Neuronal stem cell (in vitro differentiated cells): ENCODE measurements at regions not wholly inside any gene's neighbourhood (a gene's known extent, or its start where the extent isn't known, plus 50 kb on each side); places are given as distances from the start of the nearest gene placed in this dataset.

Experiments used
- DNase-seq: peaks from one replicate; pipeline ENCODE4 v3.0.0-alpha.2; 2013; ENCODE audit warnings: low spot score
- H2AFZ ChIP-seq: one replicate; pipeline ENCODE4 v1.6.1; 2013; ENCODE audit warnings: mild to moderate bottlenecking, low read length, inconsistent platforms
- H2AK5ac ChIP-seq: 2 replicates; pipeline ENCODE4 v1.6.1; 2013; ENCODE audit warnings: low read depth, mild to moderate bottlenecking, inconsistent platforms, low read length, moderate library complexity, mixed read lengths
- H2BK120ac ChIP-seq: 2 replicates; pipeline ENCODE4 v1.6.1; 2013; ENCODE audit warnings: low read depth, mild to moderate bottlenecking, inconsistent platforms, low read length, moderate library complexity, mixed read lengths
- H2BK12ac ChIP-seq: one replicate; pipeline ENCODE4 v1.6.1; 2013; ENCODE audit warnings: low read length, inconsistent platforms
- H2BK15ac ChIP-seq: 2 replicates; pipeline ENCODE4 v1.6.1; 2013; ENCODE audit warnings: mild to moderate bottlenecking, low read length, inconsistent platforms, mixed read lengths
- H2BK5ac ChIP-seq: one replicate; pipeline ENCODE4 v1.6.1; 2013; ENCODE audit warnings: inconsistent platforms, mild to moderate bottlenecking, low read length, moderate library complexity
- H3K14ac ChIP-seq: one replicate; pipeline ENCODE4 v1.6.1; 2013; ENCODE audit warnings: low read length, inconsistent platforms
- H3K18ac ChIP-seq: 2 replicates; pipeline ENCODE4 v1.6.1; 2013; ENCODE audit warnings: low read length, inconsistent platforms
- H3K23ac ChIP-seq: 2 replicates; pipeline ENCODE4 v1.6.1; 2013; ENCODE audit warnings: low read depth, mild to moderate bottlenecking, mixed read lengths, low read length, inconsistent platforms; ENCODE audit not compliant: poor library complexity
- H3K27ac ChIP-seq: replicated peaks from 3 replicates; pipeline ENCODE4 v1.5.1; 2013; ENCODE audit warnings: low read length, inconsistent platforms
- H3K27me3 ChIP-seq, 3 experiments: 2 replicates each; pipeline ENCODE4 v1.6.1; 2013; ENCODE audit warnings: low read length in 3 of 3, mild to moderate bottlenecking in 2 of 3, inconsistent platforms in 1 of 3, low read depth in 1 of 3, mixed read lengths in 1 of 3, moderate library complexity in 1 of 3; ENCODE audit not compliant: control insufficient read depth in 3 of 3, insufficient read depth in 3 of 3
- H3K36me3 ChIP-seq, 2 donors: replicated peaks in 1 of 2; 2 replicates each; pipeline ENCODE4 v1.6.1; 2013; ENCODE audit warnings: low read length in 2 of 2; ENCODE audit not compliant: control insufficient read depth in 2 of 2, insufficient read depth in 2 of 2
- H3K4ac ChIP-seq: 2 replicates; pipeline ENCODE4 v1.6.1; 2013; ENCODE audit warnings: inconsistent platforms, mild to moderate bottlenecking, low read length, moderate library complexity
- H3K4me1 ChIP-seq, 2 donors: 1 replicate in 1 of 2; 2 replicates in 1 of 2; pipeline ENCODE4 v1.6.1; 2013; ENCODE audit warnings: low read length in 2 of 2, low read depth in 1 of 2; ENCODE audit not compliant: control insufficient read depth in 2 of 2, insufficient read depth in 1 of 2
- H3K4me2 ChIP-seq: one replicate; pipeline ENCODE4 v1.6.1; 2013; ENCODE audit warnings: mild to moderate bottlenecking, low read length, inconsistent platforms; ENCODE audit not compliant: insufficient read depth, poor library complexity, severe bottlenecking
- H3K4me3 ChIP-seq, 2 donors: 2 replicates each; pipeline ENCODE4 v1.5.1; 2013; ENCODE audit warnings: low read length in 2 of 2, mild to moderate bottlenecking in 2 of 2, inconsistent platforms in 1 of 2, moderate library complexity in 1 of 2
- H3K79me1 ChIP-seq: one replicate; pipeline ENCODE4 v1.6.1; 2013; ENCODE audit warnings: low read depth, mild to moderate bottlenecking, inconsistent platforms, low read length, moderate library complexity
- H3K9ac ChIP-seq: one replicate; pipeline ENCODE4 v1.6.1; 2013; ENCODE audit warnings: mild to moderate bottlenecking, low read depth, low read length, inconsistent platforms; ENCODE audit not compliant: poor library complexity
- H3K9me3 ChIP-seq, 2 donors: replicated peaks in 1 of 2; 2 replicates each; pipeline versions ENCODE3 to v1.6.1; 2013; ENCODE audit warnings: low read length in 2 of 2, mild to moderate bottlenecking in 2 of 2, inconsistent platforms in 1 of 2, low read depth in 1 of 2, mixed read lengths in 1 of 2, moderate library complexity in 1 of 2; ENCODE audit not compliant: control insufficient read depth in 2 of 2, insufficient read depth in 1 of 2
- H4K8ac ChIP-seq: one replicate; pipeline ENCODE4 v1.6.1; 2013; ENCODE audit warnings: low read depth, mild to moderate bottlenecking, inconsistent platforms, low read length, moderate library complexity
- H4K91ac ChIP-seq: one replicate; pipeline ENCODE4 v1.6.1; 2013; ENCODE audit warnings: low read length, low read depth, mild to moderate bottlenecking, inconsistent platforms; ENCODE audit not compliant: poor library complexity
- WGBS, 2 donors: extraction: QIAGEN DNeasy Blood & Tissue Kit; methylation state at CpG; one replicate each; pipeline ENCODE4 v1.1.7; 2013; ENCODE audit warnings: missing lambda C conversion rate in 2 of 2, mixed read lengths in 1 of 2; ENCODE audit not compliant: insufficient read length in 2 of 2, insufficient replicate concordance in 1 of 2; ENCODE audit errors: extremely low coverage in 2 of 2; 5-methylcytosine and 5-hydroxymethylcytosine counted together

- no peak overlapping the region for H3K4me2 ChIP-seq
- no peak overlapping the region for H3K18ac ChIP-seq
- H2AK5ac ChIP-seq, result no peak overlapping the region
- WGBS, 2 donors, result no CpG with 5 or more reads among the region's 3 CpGs
- peaks cover 0 to 2% of the 10 kb centered on the region in 2 donors for H3K9me3 ChIP-seq
- no peak overlapping the region for H2BK15ac ChIP-seq
- no peaks in the 10 kb centered on the region for H3K79me1 ChIP-seq
- H3K4ac ChIP-seq, result no peak overlapping the region
- no peak overlapping the region for H2AFZ ChIP-seq
- H4K8ac ChIP-seq, result no peak overlapping the region
- H3K9ac ChIP-seq, result no peak overlapping the region
- no peak overlapping the region for H3K27ac ChIP-seq
- H2BK120ac ChIP-seq, result no peak overlapping the region
- no peak overlapping the region for H4K91ac ChIP-seq
- H3K23ac ChIP-seq, result no peak overlapping the region
- H2BK12ac ChIP-seq, result no peak overlapping the region
- no peaks in the 10 kb centered on the region for H3K4me1 ChIP-seq
- no peak overlapping the region for H3K4me3 ChIP-seq
- no peak for DNase-seq
- H3K36me3 ChIP-seq, result no peaks in the 10 kb centered on the region
- H2BK5ac ChIP-seq, result no peak overlapping the region
- H3K27me3 ChIP-seq, result peaks cover 0 to 4% (median 0%) of the 10 kb centered on the region in 3 experiments
- no peak overlapping the region for H3K14ac ChIP-seq
These were observed 64.9 kb upstream of the ZCCHC2 start for GRCh38 chr18:62457877-62458276.

GRCh38 chr18:62458346-62458745 lies 64.5 kb upstream of the ZCCHC2 start:
- no peaks in the 10 kb centered on the region for H3K4me1 ChIP-seq

GRCh38 chr18:62458868-62459716 lies 63.7 kb upstream of the ZCCHC2 start:
- H3K14ac ChIP-seq, result no peak overlapping the region
- no peak overlapping the region for H2BK5ac ChIP-seq
- H3K4ac ChIP-seq, result no peak overlapping the region
- no peak overlapping the region for H2BK120ac ChIP-seq
- no peak overlapping the region for H3K9ac ChIP-seq
- peaks cover 0 to 4% (median 0%) of the 10 kb centered on the region in 3 experiments for H3K27me3 ChIP-seq
- no peaks in the 10 kb centered on the region for H3K4me1 ChIP-seq
- H3K27ac ChIP-seq, result no peak overlapping the region
- DNase-seq, result no peak
- H3K4me2 ChIP-seq, result no peak overlapping the region
- H2BK15ac ChIP-seq, result no peak overlapping the region
- H4K8ac ChIP-seq, result no peak overlapping the region
- H2AFZ ChIP-seq, result no peak overlapping the region
- H3K79me1 ChIP-seq, result no peaks in the 10 kb centered on the region
- no peaks in the 10 kb centered on the region for H3K36me3 ChIP-seq
- no peak overlapping the region for H3K23ac ChIP-seq
- H2AK5ac ChIP-seq, result no peak overlapping the region
- no peak overlapping the region for H3K4me3 ChIP-seq
- no peak overlapping the region for H3K18ac ChIP-seq
- H3K9me3 ChIP-seq, result peaks cover 0 to 2% of the 10 kb centered on the region in 2 donors
- no CpG with 5 or more reads among the region's 12 CpGs for WGBS, 2 donors
- no peak overlapping the region for H2BK12ac ChIP-seq
- H4K91ac ChIP-seq, result no peak overlapping the region

More at GRCh38 chr18:62458346-62458745, 64.5 kb upstream of the ZCCHC2 start:
- no peaks in the 10 kb centered on the region for H3K36me3 ChIP-seq
- no peak overlapping the region for H2BK5ac ChIP-seq
- H3K4ac ChIP-seq, result no peak overlapping the region
- H3K4me3 ChIP-seq, result no peak overlapping the region
- no peak overlapping the region for H3K27ac ChIP-seq
- H2AFZ ChIP-seq, result no peak overlapping the region
- H3K23ac ChIP-seq, result no peak overlapping the region
- no peak overlapping the region for H3K18ac ChIP-seq
- no CpG with 5 or more reads among the region's 2 CpGs for whole genome bisulfite sequencing, 2 donors
- H2BK120ac ChIP-seq, result no peak overlapping the region
- no peak overlapping the region for H2BK15ac ChIP-seq
- H3K14ac ChIP-seq, result no peak overlapping the region
- H3K9me3 ChIP-seq, result peaks cover 0 to 2% of the 10 kb centered on the region in 2 donors
- H3K4me2 ChIP-seq, result no peak overlapping the region
- H2BK12ac ChIP-seq, result no peak overlapping the region
- H3K27me3 ChIP-seq, result peaks cover 0 to 4% (median 0%) of the 10 kb centered on the region in 3 experiments
- H3K9ac ChIP-seq, result no peak overlapping the region
- H3K79me1 ChIP-seq, result no peaks in the 10 kb centered on the region
- H2AK5ac ChIP-seq, result no peak overlapping the region
- no peak for DNase-seq
- no peak overlapping the region for H4K91ac ChIP-seq
- H4K8ac ChIP-seq, result no peak overlapping the region

- WGBS, 2 donors, result no CpG with 5 or more reads among the region's 1 CpG
- H3K79me1 ChIP-seq, result no peaks in the 10 kb centered on the region
- H2BK15ac ChIP-seq, result no peak overlapping the region
- no peak overlapping the region for H2BK5ac ChIP-seq
- H3K4ac ChIP-seq, result no peak overlapping the region
- no peak overlapping the region for H3K14ac ChIP-seq
- DNase-seq, result no peak
- peaks cover 2 to 4% of the 10 kb centered on the region in 2 donors for H3K9me3 ChIP-seq
- H3K23ac ChIP-seq, result no peak overlapping the region
- H3K27me3 ChIP-seq, result peaks cover 0 to under 1% (median 0%) of the 10 kb centered on the region in 3 experiments
- H4K8ac ChIP-seq, result no peak overlapping the region
- H3K18ac ChIP-seq, result no peak overlapping the region
- H3K9ac ChIP-seq, result no peak overlapping the region
- no peak overlapping the region for H3K27ac ChIP-seq
- H4K91ac ChIP-seq, result no peak overlapping the region
- H3K4me2 ChIP-seq, result no peak overlapping the region
- H3K4me3 ChIP-seq, result no peak overlapping the region
- H2AK5ac ChIP-seq, result no peak overlapping the region
- H2BK120ac ChIP-seq, result no peak overlapping the region
- no peaks in the 10 kb centered on the region for H3K36me3 ChIP-seq
- no peak overlapping the region for H2AFZ ChIP-seq
- H3K4me1 ChIP-seq, result no peaks in the 10 kb centered on the region
- no peak overlapping the region for H2BK12ac ChIP-seq
These were observed 61.9 kb upstream of the ZCCHC2 start for GRCh38 chr18:62460851-62461300.
